Endothelial cell of umbilical vein (primary cell): ENCODE measurements at regions not wholly inside any gene's neighbourhood (a gene's known extent, or its start where the extent isn't known, plus 50 kb on each side); places are given as distances from the start of the nearest gene placed in this dataset.

Experiments used
- BruUV-seq: library from RNA; stranded (reverse); fragments of 400-500 nt; replicated peaks from 2 replicates; lab custom pipeline; 2021; lab: Mats Ljungman, UMichigan
- CTCF ChIA-PET: fragments of 300-600, 350-600 bp; sonication (Branson Sonifier 250); formaldehyde crosslinking; loops from one replicate; lab custom pipeline; 2021; ENCODE audit warnings: antibody characterized with exemption, inconsistent platforms; lab: Charles Lee
- POLR2A ChIA-PET: fragments of 300-600, 350-600 bp; sonication (Branson Sonifier 250); formaldehyde crosslinking; loops from one replicate; lab custom pipeline; 2021; ENCODE audit warnings: antibody characterized with exemption, inconsistent platforms; lab: Charles Lee
- DNase-seq: peaks from one replicate; pipeline ENCODE4 v3.0.0-alpha.2; 2011; ENCODE audit warnings: low read depth, low spot score
- FAIRE-seq: peaks from 2 replicates; lab custom pipeline; 2011; peaks lifted over from hg19 to GRCh38; lab: Jason Lieb, UNC
- H2AFZ ChIP-seq: 2 replicates; pipeline ENCODE4 v1.6.0; 2012; ENCODE audit warnings: low read depth, low read length, control low read depth, inconsistent platforms
- H3K27ac ChIP-seq: 2 replicates; pipeline ENCODE4 v1.5.1; 2011; ENCODE audit warnings: low read depth, mild to moderate bottlenecking, control low read depth, low read length, moderate library complexity; ENCODE audit not compliant: insufficient read depth
- H3K27me3 ChIP-seq, 2 experiments: 2 replicates each; pipeline versions ENCODE4 v1.6.0 to v1.6.1; 2011; ENCODE audit warnings: low read length in 2 of 2, mixed read lengths in 1 of 2; ENCODE audit not compliant: control insufficient read depth in 2 of 2, insufficient read depth in 2 of 2
- H3K36me3 ChIP-seq, 2 experiments: 2 replicates in 1 of 2; 3 replicates in 1 of 2; pipeline ENCODE4 v1.5.1; 2011; ENCODE audit warnings: low read length in 2 of 2, mild to moderate bottlenecking in 1 of 2, moderate library complexity in 1 of 2; ENCODE audit not compliant: control insufficient read depth in 2 of 2, insufficient read depth in 2 of 2; ENCODE audit errors: extremely low read depth in 1 of 2
- H3K4me1 ChIP-seq: 3 replicates; pipeline ENCODE4 v1.5.1; 2011; ENCODE audit warnings: mild to moderate bottlenecking, low read length; ENCODE audit not compliant: control insufficient read depth, insufficient read depth; ENCODE audit errors: extremely low read depth
- H3K4me2 ChIP-seq: 2 replicates; pipeline ENCODE4 v1.6.1; 2011; ENCODE audit warnings: low read length, control low read depth, mixed read lengths; ENCODE audit not compliant: insufficient read depth
- H3K4me3 ChIP-seq, 3 experiments: fragments of 200-600 bp in 1 of 3; sonication (generic), shearing (Covaris generic) in 1 of 3; replicated peaks in 1 of 3; 2 replicates each; pipeline ENCODE4 v1.5.1; 2011 to 2016; ENCODE audit warnings: control low read depth in 3 of 3, low read length in 3 of 3, mild to moderate bottlenecking in 2 of 3, inconsistent platforms in 1 of 3, low read depth in 1 of 3, moderate library complexity in 1 of 3; ENCODE audit not compliant: insufficient read depth in 1 of 3
- H3K79me2 ChIP-seq: 2 replicates; pipeline ENCODE4 v1.6.0; 2012; ENCODE audit warnings: low read length, inconsistent platforms; ENCODE audit not compliant: control insufficient read depth, insufficient read depth
- H3K9ac ChIP-seq: replicated peaks from 2 replicates; pipeline ENCODE3; 2011; ENCODE audit warnings: low read length, control low read depth; ENCODE audit not compliant: insufficient read depth; ENCODE audit errors: extremely low read depth
- H3K9me1 ChIP-seq: replicated peaks from 3 replicates; pipeline ENCODE4 v1.6.0; 2011; ENCODE audit warnings: mild to moderate bottlenecking, low read length; ENCODE audit not compliant: control insufficient read depth, insufficient read depth; ENCODE audit errors: extremely low read depth
- H3K9me3 ChIP-seq: replicated peaks from 2 replicates; pipeline ENCODE4 v1.5.1; 2012; ENCODE audit warnings: low read length, inconsistent platforms; ENCODE audit not compliant: control insufficient read depth, insufficient read depth
- H4K20me1 ChIP-seq: replicated peaks from 2 replicates; pipeline ENCODE3; 2011; ENCODE audit warnings: mild to moderate bottlenecking, low read length; ENCODE audit not compliant: control insufficient read depth, insufficient read depth; ENCODE audit errors: extremely low read depth
- CTCF ChIP-seq, 2 donors: IDR thresholded peaks; 1 replicate in 1 of 2; 2 replicates in 1 of 2; pipeline ENCODE4 v1.5.1; 2011; ENCODE audit warnings: low read length in 2 of 2, mild to moderate bottlenecking in 2 of 2, moderate library complexity in 2 of 2, control low read depth in 1 of 2, inconsistent platforms in 1 of 2, low read depth in 1 of 2; ENCODE audit not compliant: insufficient read depth in 1 of 2; ENCODE audit errors: extremely low read depth in 1 of 2
- EZH2 ChIP-seq: IDR thresholded peaks from 2 replicates; pipeline ENCODE4 v1.6.1; 2012; ENCODE audit warnings: borderline replicate concordance, low read depth, mild to moderate bottlenecking, moderate library complexity, low read length, inconsistent platforms; ENCODE audit not compliant: severe bottlenecking
- FOS ChIP-seq: IDR thresholded peaks from 2 replicates; pipeline ENCODE4 v1.6.1; 2011; ENCODE audit warnings: mild to moderate bottlenecking, low read length, moderate library complexity, borderline replicate concordance; ENCODE audit not compliant: insufficient read depth
- GATA2 ChIP-seq: IDR thresholded peaks from 2 replicates; pipeline ENCODE4 v1.7.0; 2011; ENCODE audit warnings: low read depth, mild to moderate bottlenecking, moderate library complexity, mixed read lengths, low read length; ENCODE audit not compliant: insufficient read length, insufficient read depth
- JUN ChIP-seq: IDR thresholded peaks from 2 replicates; pipeline ENCODE4 v1.6.1; 2011; ENCODE audit warnings: borderline replicate concordance, low read depth; ENCODE audit not compliant: insufficient read length, insufficient read depth
- MAX ChIP-seq: IDR thresholded peaks from 2 replicates; pipeline ENCODE4 v1.6.1; 2011; ENCODE audit not compliant: insufficient read depth, insufficient read length
- MYC ChIP-seq: IDR thresholded peaks from one replicate; pipeline ENCODE4 v1.6.1; 2011; ENCODE audit warnings: mild to moderate bottlenecking, low read depth, low read length
- POLR2A ChIP-seq: IDR thresholded peaks from 2 replicates; pipeline ENCODE4 v1.6.1; 2012; ENCODE audit warnings: low read depth, mild to moderate bottlenecking, control low read depth, low read length
- POLR2AphosphoS5 ChIP-seq: IDR thresholded peaks from 2 replicates; pipeline ENCODE4 v1.6.1; 2012; ENCODE audit warnings: low read depth, mild to moderate bottlenecking, control low read depth, low read length, moderate library complexity; ENCODE audit not compliant: insufficient read depth
- dilution Hi-C: fragments of 300-500 bp; cut with MboI; formaldehyde crosslinking; loops from one replicate; pipeline ENCODE4 v1.15.0; 2019; ENCODE audit warnings: low sequenced_read_pairs; ENCODE audit not compliant: extremely low pct_ligation_motif_present
- intact Hi-C: fragments of 100-400 bp; cut with micrococcal nuclease; formaldehyde crosslinking; loops from one replicate; pipeline ENCODE4 v1.10.0; 2022

GRCh38 chr17:34715504-34715903 is 136.1 kb downstream of the TMEM132E start:
- DNase-seq (no peak), FAIRE-seq (no peak)
- Histone ChIP-seq H3K4me2 (no peak overlapping the region), H2AFZ (no peak overlapping the region), H3K79me2 (no peaks in the 10 kb centered on the region), H3K9me1 (no peaks in the 10 kb centered on the region), H3K9ac (no peak overlapping the region), H3K27ac (no peak overlapping the region), H4K20me1 (no peaks in the 10 kb centered on the region), H3K4me1 (no peaks in the 10 kb centered on the region), H3K4me3 (no peak overlapping the region), H3K27me3 (no peaks in the 10 kb centered on the region), H3K36me3 (no peaks in the 10 kb centered on the region), H3K9me3 (no peaks in the 10 kb centered on the region)
- no peak for TF ChIP-seq CTCF (IDR thresholded peaks at IDR 0.05; ENCODE audit: extremely low read depth in 1 of 2, insufficient read depth in 1 of 2, low read depth in 1 of 2, low read length in 2 of 2)
- TF ChIP-seq JUN = no peak
- TF ChIP-seq FOS = no peak
- TF ChIP-seq GATA2 = no peak
- TF ChIP-seq POLR2AphosphoS5 = no peak
- TF ChIP-seq MAX = no peak
- no peak for TF ChIP-seq POLR2A
- TF ChIP-seq MYC = no peak
- no peak for TF ChIP-seq EZH2
- CTCF ChIA-PET = no interaction called here
- BruUV-seq = no TSS peak
- intact Hi-C loops = no loop called here
- POLR2A ChIA-PET = no interaction called here
- dilution Hi-C loops = no loop called here
